Thyroid gland (tissue), 4 donors: ENCODE measurements at regions not wholly inside any gene's neighbourhood (a gene's known extent, or its start where the extent isn't known, plus 50 kb on each side); places are given as distances from the start of the nearest gene placed in this dataset.

Source experiments
- POLR2A ChIP-seq, 2 donors: fragments of 450-650 bp; IDR thresholded peaks; one replicate each; pipeline ENCODE4 v1.6.1; 2017; ENCODE audit warnings: antibody characterized with exemption in 2 of 2, mild to moderate bottlenecking in 2 of 2, moderate library complexity in 1 of 2
- TF ChIP-seq, protein P1 (sequence below), 6 experiments: fragments of 200-600 bp in 3 of 6; fragments of 450-650 bp in 3 of 6; sonication (generic) in 3 of 6; IDR thresholded peaks; one replicate each; pipeline ENCODE4 v1.5.1; 2016 to 2019; ENCODE audit warnings: antibody characterized with exemption in 6 of 6, mild to moderate bottlenecking in 2 of 6, inconsistent platforms in 1 of 6, moderate library complexity in 1 of 6

DNA sequence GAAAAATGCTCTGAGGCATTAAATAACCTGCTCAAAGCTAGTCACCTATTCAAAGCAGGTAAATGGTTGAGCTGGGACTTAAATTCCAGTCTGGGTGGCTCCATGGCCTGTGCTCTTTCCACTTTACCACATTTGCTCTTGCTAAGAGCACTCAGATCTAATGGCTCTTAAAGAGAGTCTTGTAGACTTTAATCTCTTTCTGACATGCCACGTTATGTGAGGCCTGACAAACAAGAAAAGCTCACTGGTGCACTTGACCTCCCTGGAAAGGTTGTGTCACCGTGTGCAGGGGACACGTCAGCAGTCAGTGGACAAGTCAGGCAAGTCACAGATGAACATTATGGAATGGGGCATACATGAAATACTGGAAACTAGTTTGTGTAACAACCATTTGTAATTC lies 129.9 kb upstream of the RPS23 start:
- TF ChIP-seq, protein P1, sequence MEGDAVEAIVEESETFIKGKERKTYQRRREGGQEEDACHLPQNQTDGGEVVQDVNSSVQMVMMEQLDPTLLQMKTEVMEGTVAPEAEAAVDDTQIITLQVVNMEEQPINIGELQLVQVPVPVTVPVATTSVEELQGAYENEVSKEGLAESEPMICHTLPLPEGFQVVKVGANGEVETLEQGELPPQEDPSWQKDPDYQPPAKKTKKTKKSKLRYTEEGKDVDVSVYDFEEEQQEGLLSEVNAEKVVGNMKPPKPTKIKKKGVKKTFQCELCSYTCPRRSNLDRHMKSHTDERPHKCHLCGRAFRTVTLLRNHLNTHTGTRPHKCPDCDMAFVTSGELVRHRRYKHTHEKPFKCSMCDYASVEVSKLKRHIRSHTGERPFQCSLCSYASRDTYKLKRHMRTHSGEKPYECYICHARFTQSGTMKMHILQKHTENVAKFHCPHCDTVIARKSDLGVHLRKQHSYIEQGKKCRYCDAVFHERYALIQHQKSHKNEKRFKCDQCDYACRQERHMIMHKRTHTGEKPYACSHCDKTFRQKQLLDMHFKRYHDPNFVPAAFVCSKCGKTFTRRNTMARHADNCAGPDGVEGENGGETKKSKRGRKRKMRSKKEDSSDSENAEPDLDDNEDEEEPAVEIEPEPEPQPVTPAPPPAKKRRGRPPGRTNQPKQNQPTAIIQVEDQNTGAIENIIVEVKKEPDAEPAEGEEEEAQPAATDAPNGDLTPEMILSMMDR (IDR thresholded peaks at IDR 0.05): no peak
- TF ChIP-seq POLR2A (IDR thresholded peaks at IDR 0.05): no peak
